ENCODE measurements at regions not wholly inside any gene's neighbourhood (a gene's known extent, or its start where the extent isn't known, plus 50 kb on each side); places are given as distances from the start of the nearest gene placed in this dataset.
"Not testable (repeated sequence)": the region's sequence is repeated elsewhere in the genome, so short reads cannot be mapped to it uniquely, and the experiment has no call there.

- no peak for TF ChIP-seq CTCF (conservative IDR thresholded peaks at IDR 0.05; ENCODE audit: low read depth, low read length)
- H3K4me3 ChIP-seq (ENCODE audit: low read depth, low read length), result no peak overlapping the region
- DNase-seq (ENCODE audit: low read depth), result peak; percentile 42
Measured at GRCh38 chr17:28258347-28258887, 60.6 kb upstream of the TMEM97 start.

- TF ChIP-seq CTCF (conservative IDR thresholded peaks at IDR 0.05; ENCODE audit: low read depth, low read length), result no peak
- H3K4me3 ChIP-seq (ENCODE audit: low read depth, low read length), result no peak overlapping the region
- no peak for DNase-seq (ENCODE audit: low read depth)
Measured at GRCh38 chr17:28261219-28261618, 57.8 kb upstream of the TMEM97 start.

- H3K4me3 ChIP-seq (ENCODE audit: low read depth, low read length); DNase-seq (ENCODE audit: low read depth): not testable (repeated sequence)
Measured at GRCh38 chr17:28262123-28262745, 56.8 kb upstream of the TMEM97 start.

GRCh38 chr17:28264902-28265548, 54.0 kb upstream of the TMEM97 start:
- H3K4me3 ChIP-seq (ENCODE audit: low read depth, low read length); DNase-seq (ENCODE audit: low read depth): not testable (repeated sequence)

- DNase-seq (ENCODE audit: low read depth); H3K4me3 ChIP-seq (ENCODE audit: low read depth, low read length): not testable (repeated sequence)
Measured at GRCh38 chr17:28265856-28266546, 53.0 kb upstream of the TMEM97 start.

- not testable (repeated sequence) for H3K4me3 ChIP-seq (ENCODE audit: low read depth, low read length); DNase-seq (ENCODE audit: low read depth)
Measured at GRCh38 chr17:28266547-28266920, 52.5 kb upstream of the TMEM97 start.

GRCh38 chr17:28266926-28267719, 51.9 kb upstream of the TMEM97 start:
- not testable (repeated sequence) for H3K4me3 ChIP-seq (ENCODE audit: low read depth, low read length); DNase-seq (ENCODE audit: low read depth)
- peak; percentile 15 for TF ChIP-seq CTCF (conservative IDR thresholded peaks at IDR 0.05; ENCODE audit: low read depth, low read length)

GRCh38 chr17:28267720-28268609, 51.0 kb upstream of the TMEM97 start:
- no peak for DNase-seq (ENCODE audit: low read depth)
- no peak overlapping the region for H3K4me3 ChIP-seq (ENCODE audit: low read depth, low read length)
- TF ChIP-seq CTCF (conservative IDR thresholded peaks at IDR 0.05; ENCODE audit: low read depth, low read length), result no peak

Measured in epithelial cell of proximal tubule (primary cell).